ENCODE measurements at regions not wholly inside any gene's neighbourhood (a gene's known extent, or its start where the extent isn't known, plus 50 kb on each side); places are given as distances from the start of the nearest gene placed in this dataset.

- intact Hi-C loops (cut with DNase I), result no loop called here
- TF ChIP-seq CTCF (IDR thresholded peaks at IDR 0.05), result no peak
These were observed 103.0 kb upstream of the ESRRG start for GRCh38 chr1:216826214-216826613.

GRCh38 chr1:216825557-216825956, 102.3 kb upstream of the ESRRG start:
- intact Hi-C loops (cut with DNase I), result no loop called here
- H3K4me1 ChIP-seq, result no peaks in the 10 kb centered on the region
- no peak overlapping the region for H3K27ac ChIP-seq
- no peak overlapping the region for H3K4me3 ChIP-seq
- H3K36me3 ChIP-seq, result no peaks in the 10 kb centered on the region
- DNase-seq (no peak), FAIRE-seq (no peak), ATAC-seq (no peak)
- 84 to 85% methylated on average over 2 of the region's 2 CpGs for WGBS, 2 donors
- TF ChIP-seq CTCF (IDR thresholded peaks at IDR 0.05), result no peak
- no peaks in the 10 kb centered on the region for H3K27me3 ChIP-seq
- H3K9me3 ChIP-seq, result no peaks in the 10 kb centered on the region

More at GRCh38 chr1:216826214-216826613, 103.0 kb upstream of the ESRRG start:
- Histone ChIP-seq H3K36me3 (no peaks in the 10 kb centered on the region), H3K27me3 (no peaks in the 10 kb centered on the region), H3K27ac (no peak overlapping the region), H3K4me3 (no peak overlapping the region), H3K4me1 (no peaks in the 10 kb centered on the region), H3K9me3 (no peaks in the 10 kb centered on the region)
- DNase-seq, result no peak
- ATAC-seq, result peak in 1 of 4 donors; percentile 25
- FAIRE-seq, result no peak
- 32 to 37% methylated on average over 4 of the region's 4 CpGs for WGBS, 2 donors

- DNase-seq (no peak), FAIRE-seq (no peak), ATAC-seq (no peak)
- Histone ChIP-seq H3K27me3 (no peaks in the 10 kb centered on the region), H3K4me3 (no peak overlapping the region), H3K36me3 (no peaks in the 10 kb centered on the region), H3K4me1 (no peaks in the 10 kb centered on the region), H3K27ac (no peak overlapping the region), H3K9me3 (no peaks in the 10 kb centered on the region)
- intact Hi-C loops (cut with DNase I), result no loop called here
- 93 to 95% methylated on average over 3 of the region's 3 CpGs for WGBS, 2 donors
- no peak for TF ChIP-seq CTCF (IDR thresholded peaks at IDR 0.05)
These were observed 101.3 kb upstream of the ESRRG start for GRCh38 chr1:216824511-216824910.

- Histone ChIP-seq H3K27me3 (no peaks in the 10 kb centered on the region), H3K27ac (no peak overlapping the region), H3K9me3 (no peaks in the 10 kb centered on the region), H3K36me3 (no peaks in the 10 kb centered on the region), H3K4me3 (no peak overlapping the region), H3K4me1 (no peaks in the 10 kb centered on the region)
- intact Hi-C loops (cut with DNase I), result no loop called here
- ATAC-seq (no peak), DNase-seq (no peak), FAIRE-seq (no peak)
- WGBS, 2 donors, result 91 to 94% methylated on average over 2 of the region's 2 CpGs
- TF ChIP-seq CTCF (IDR thresholded peaks at IDR 0.05), result no peak
These were observed 100.5 kb upstream of the ESRRG start for GRCh38 chr1:216823731-216824130.

- intact Hi-C loops (cut with DNase I), result no loop called here
- ATAC-seq, result peak in 2 of 4 donors; percentile 78 to 79
These were observed 99.3 kb upstream of the ESRRG start for GRCh38 chr1:216822480-216822879.

More at GRCh38 chr1:216822480-216822879, 99.3 kb upstream of the ESRRG start:
- Histone ChIP-seq H3K4me3 (no peak overlapping the region), H3K4me1 (no peaks in the 10 kb centered on the region), H3K27me3 (no peaks in the 10 kb centered on the region), H3K27ac (no peak overlapping the region), H3K36me3 (no peaks in the 10 kb centered on the region), H3K9me3 (no peaks in the 10 kb centered on the region)
- DNase-seq (peak in 1 of 6 donors; percentile 4), FAIRE-seq (no peak)
- TF ChIP-seq CTCF (IDR thresholded peaks at IDR 0.05), result no peak

All from pancreas (tissue), 10 donors.